ENCODE measurements at regions not wholly inside any gene's neighbourhood (a gene's known extent, or its start where the extent isn't known, plus 50 kb on each side); places are given as distances from the start of the nearest gene placed in this dataset.

- no peak overlapping the region for H3K27ac ChIP-seq (ENCODE audit: low read depth, low read length)
- H3K9ac ChIP-seq (ENCODE audit: low read length), result no peak overlapping the region
- no peaks in the 10 kb centered on the region for H3K36me3 ChIP-seq (ENCODE audit: control insufficient read depth, insufficient read depth, low read length)
- no peak overlapping the region for H3K4me3 ChIP-seq (ENCODE audit: low read depth, low read length)
- H3K4me1 ChIP-seq (ENCODE audit: control insufficient read depth, insufficient read depth, low read length), result no peaks in the 10 kb centered on the region
- H3K9me3 ChIP-seq (ENCODE audit: control insufficient read depth, insufficient read depth, low read depth, low read length), result no peaks in the 10 kb centered on the region
- H3K27me3 ChIP-seq (ENCODE audit: control insufficient read depth, insufficient read depth, low read length), result no peaks in the 10 kb centered on the region
Observed at GRCh38 chr3:67094167-67094566, 96.1 kb downstream of the KBTBD8 start.

DNA sequence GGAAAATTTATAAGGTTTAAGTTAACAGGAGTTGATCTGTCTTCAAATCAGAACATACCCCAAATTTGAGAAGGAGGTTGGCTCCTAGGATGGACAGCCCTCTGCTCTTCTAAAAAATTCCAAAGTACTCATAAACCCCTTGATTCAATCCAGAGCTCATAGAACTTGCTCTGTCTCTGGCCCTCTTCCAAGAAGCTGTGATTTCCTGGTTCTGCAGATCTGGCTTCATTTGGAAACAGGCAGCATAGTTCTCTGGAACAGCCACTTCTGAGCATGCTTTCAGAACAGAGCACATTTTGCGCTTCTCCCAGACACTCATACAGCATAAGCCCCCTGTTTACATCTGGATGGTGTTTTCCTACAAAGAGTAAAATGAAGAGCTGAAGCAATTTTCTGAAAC lies 96.7 kb downstream of the KBTBD8 start:
- no peak overlapping the region for H3K4me3 ChIP-seq (ENCODE audit: low read depth, low read length)

DNA sequence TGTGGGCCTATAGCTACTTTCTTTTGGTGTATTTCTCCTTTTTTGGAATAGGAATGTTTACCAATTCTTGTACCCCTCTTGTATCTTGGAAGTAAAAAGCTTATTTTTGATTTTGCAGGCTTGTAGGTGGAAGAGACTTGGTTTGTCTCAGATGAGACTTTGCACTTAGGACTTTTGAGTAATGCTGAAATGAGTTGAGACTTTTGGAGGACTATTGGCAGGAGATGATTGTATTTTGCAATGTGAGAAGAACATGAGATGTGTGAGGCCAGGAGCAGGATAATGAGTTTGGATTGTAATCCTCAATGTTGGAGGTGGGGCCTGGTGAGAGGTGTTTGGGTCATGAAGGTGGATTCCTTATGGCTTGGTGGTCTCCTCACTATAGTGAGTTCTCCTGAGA lies 106.3 kb downstream of the KBTBD8 start:
- Histone ChIP-seq H3K36me3 (ENCODE audit: control insufficient read depth, insufficient read depth, low read length) (no peaks in the 10 kb centered on the region), H3K9ac (ENCODE audit: low read length) (no peak overlapping the region), H3K27ac (ENCODE audit: low read depth, low read length) (no peak overlapping the region), H3K4me1 (ENCODE audit: control insufficient read depth, insufficient read depth, low read length) (no peaks in the 10 kb centered on the region; the same call in 1 of the 2 replicates), H3K9me3 (ENCODE audit: control insufficient read depth, insufficient read depth, low read depth, low read length) (peaks cover 13% of the 10 kb centered on the region), H3K27me3 (ENCODE audit: control insufficient read depth, insufficient read depth, low read length) (no peaks in the 10 kb centered on the region), H3K4me3 (ENCODE audit: low read depth, low read length) (no peak overlapping the region)

More for the DNA sequence above, 96.7 kb downstream of the KBTBD8 start:
- Histone ChIP-seq H3K9me3 (ENCODE audit: control insufficient read depth, insufficient read depth, low read depth, low read length) (no peaks in the 10 kb centered on the region), H3K9ac (ENCODE audit: low read length) (no peak overlapping the region), H3K27ac (ENCODE audit: low read depth, low read length) (no peak overlapping the region), H3K4me1 (ENCODE audit: control insufficient read depth, insufficient read depth, low read length) (no peaks in the 10 kb centered on the region), H3K36me3 (ENCODE audit: control insufficient read depth, insufficient read depth, low read length) (no peaks in the 10 kb centered on the region), H3K27me3 (ENCODE audit: control insufficient read depth, insufficient read depth, low read length) (no peaks in the 10 kb centered on the region)

DNA sequence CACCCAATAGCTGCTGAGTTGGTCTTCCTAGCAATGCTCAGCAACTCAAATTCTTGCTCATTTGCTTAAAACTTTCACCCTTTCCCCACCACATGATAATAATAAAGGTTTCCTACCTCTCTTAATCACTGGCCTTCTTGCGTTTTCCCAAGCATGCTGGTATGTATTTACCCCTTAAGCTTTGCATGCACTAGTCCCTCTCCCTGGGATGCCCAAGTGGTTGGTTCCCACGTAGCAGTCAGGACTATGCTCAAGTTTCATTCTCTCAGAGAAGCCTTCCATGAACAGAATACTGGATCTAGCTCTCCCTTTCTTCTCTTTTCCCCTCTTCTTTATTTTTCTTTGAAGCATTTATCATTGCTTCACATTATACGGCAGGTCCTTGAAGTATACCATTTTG lies 108.8 kb downstream of the KBTBD8 start:
- H3K9me3 ChIP-seq (ENCODE audit: control insufficient read depth, insufficient read depth, low read depth, low read length), result peaks cover 13% of the 10 kb centered on the region
- no peaks in the 10 kb centered on the region for H3K27me3 ChIP-seq (ENCODE audit: control insufficient read depth, insufficient read depth, low read length)
- H3K4me3 ChIP-seq (ENCODE audit: low read depth, low read length), result no peak overlapping the region
- H3K4me1 ChIP-seq (ENCODE audit: control insufficient read depth, insufficient read depth, low read length), result no peaks in the 10 kb centered on the region; the same call in 1 of the 2 replicates
- H3K9ac ChIP-seq (ENCODE audit: low read length), result no peak overlapping the region
- H3K27ac ChIP-seq (ENCODE audit: low read depth, low read length), result no peak overlapping the region
- no peaks in the 10 kb centered on the region for H3K36me3 ChIP-seq (ENCODE audit: control insufficient read depth, insufficient read depth, low read length)

DNA sequence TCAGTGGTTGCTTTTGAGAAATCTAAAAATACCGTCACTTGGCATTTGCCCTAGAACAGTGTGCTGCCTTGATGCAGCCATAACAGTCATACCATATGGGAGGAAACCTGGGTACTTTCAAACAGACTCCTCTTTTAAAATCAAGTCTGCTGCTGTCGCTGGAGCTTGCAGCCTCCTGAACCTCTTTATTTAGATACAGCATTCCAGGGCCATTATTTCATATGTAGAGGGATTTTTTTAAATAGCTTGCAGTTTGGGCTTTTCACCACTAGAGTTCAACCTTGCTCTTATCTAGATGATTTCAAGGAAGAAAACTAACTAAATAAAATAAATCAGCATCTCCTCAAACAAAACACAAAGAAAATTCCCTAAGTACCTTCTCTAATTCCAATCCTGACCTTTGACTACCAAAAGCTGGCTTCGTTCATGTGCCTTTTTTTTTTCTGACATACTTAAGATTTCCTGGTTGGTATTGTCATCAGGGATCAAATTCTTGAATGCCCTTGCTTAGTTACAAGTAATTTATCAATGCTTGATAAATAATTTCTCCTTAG lies 111.6 kb downstream of the KBTBD8 start:
- no peaks in the 10 kb centered on the region for H3K9me3 ChIP-seq (ENCODE audit: control insufficient read depth, insufficient read depth, low read depth, low read length)
- H3K27me3 ChIP-seq (ENCODE audit: control insufficient read depth, insufficient read depth, low read length), result no peaks in the 10 kb centered on the region
- no peak overlapping the region for H3K4me3 ChIP-seq (ENCODE audit: low read depth, low read length)
- H3K27ac ChIP-seq (ENCODE audit: low read depth, low read length), result no peak overlapping the region
- H3K9ac ChIP-seq (ENCODE audit: low read length), result no peak overlapping the region
- H3K4me1 ChIP-seq (ENCODE audit: control insufficient read depth, insufficient read depth, low read length), result no peaks in the 10 kb centered on the region; the same call in 1 of the 2 replicates
- H3K36me3 ChIP-seq (ENCODE audit: control insufficient read depth, insufficient read depth, low read length), result no peaks in the 10 kb centered on the region

GRCh38 chr3:67113802-67114407 lies 115.8 kb downstream of the KBTBD8 start:
- no peak overlapping the region for H3K4me3 ChIP-seq (ENCODE audit: low read depth, low read length)
- H3K9me3 ChIP-seq (ENCODE audit: control insufficient read depth, insufficient read depth, low read depth, low read length), result no peaks in the 10 kb centered on the region
- H3K27me3 ChIP-seq (ENCODE audit: control insufficient read depth, insufficient read depth, low read length), result no peaks in the 10 kb centered on the region
- no peaks in the 10 kb centered on the region for H3K36me3 ChIP-seq (ENCODE audit: control insufficient read depth, insufficient read depth, low read length)
- H3K4me1 ChIP-seq (ENCODE audit: control insufficient read depth, insufficient read depth, low read length), result no peaks in the 10 kb centered on the region; the same call in 1 of the 2 replicates
- H3K27ac ChIP-seq (ENCODE audit: low read depth, low read length), result no peak overlapping the region
- H3K9ac ChIP-seq (ENCODE audit: low read length), result no peak overlapping the region

- Histone ChIP-seq H3K4me1 (ENCODE audit: control insufficient read depth, insufficient read depth, low read length) (no peaks in the 10 kb centered on the region), H3K9ac (ENCODE audit: low read length) (no peak overlapping the region), H3K36me3 (ENCODE audit: control insufficient read depth, insufficient read depth, low read length) (no peaks in the 10 kb centered on the region), H3K9me3 (ENCODE audit: control insufficient read depth, insufficient read depth, low read depth, low read length) (no peaks in the 10 kb centered on the region), H3K27me3 (ENCODE audit: control insufficient read depth, insufficient read depth, low read length) (no peaks in the 10 kb centered on the region), H3K27ac (ENCODE audit: low read depth, low read length) (no peak overlapping the region), H3K4me3 (ENCODE audit: low read depth, low read length) (no peak overlapping the region)
Observed at GRCh38 chr3:67118122-67118521, 120.0 kb downstream of the KBTBD8 start.

GRCh38 chr3:67118635-67119034 lies 120.5 kb downstream of the KBTBD8 start:
- H3K9ac ChIP-seq (ENCODE audit: low read length), result no peak overlapping the region
- no peak overlapping the region for H3K27ac ChIP-seq (ENCODE audit: low read depth, low read length)

DNA sequence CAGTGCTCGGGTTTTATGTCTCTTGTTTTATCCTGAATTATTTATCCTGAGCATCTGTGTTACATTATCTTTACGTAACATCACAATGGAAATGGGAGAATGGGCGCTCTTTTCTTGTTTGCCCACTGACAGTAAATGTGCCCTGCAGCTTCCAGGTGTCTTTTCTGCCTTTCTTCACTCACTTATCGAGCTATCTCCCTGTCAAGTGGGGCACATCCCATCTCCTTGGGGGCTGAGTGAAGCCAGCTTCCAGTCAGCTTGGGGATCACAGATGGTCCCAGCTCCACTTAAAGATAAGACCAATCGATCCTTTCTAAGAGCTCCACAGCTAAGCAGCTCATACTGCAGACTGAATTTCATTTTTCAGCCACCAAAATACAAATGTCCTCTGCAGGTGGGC lies 125.8 kb downstream of the KBTBD8 start:
- no peak overlapping the region for H3K27ac ChIP-seq (ENCODE audit: low read depth, low read length)

More at GRCh38 chr3:67118635-67119034, 120.5 kb downstream of the KBTBD8 start:
- no peaks in the 10 kb centered on the region for H3K36me3 ChIP-seq (ENCODE audit: control insufficient read depth, insufficient read depth, low read length)
- no peaks in the 10 kb centered on the region for H3K27me3 ChIP-seq (ENCODE audit: control insufficient read depth, insufficient read depth, low read length)
- no peaks in the 10 kb centered on the region for H3K9me3 ChIP-seq (ENCODE audit: control insufficient read depth, insufficient read depth, low read depth, low read length)
- H3K4me3 ChIP-seq (ENCODE audit: low read depth, low read length), result no peak overlapping the region
- no peaks in the 10 kb centered on the region for H3K4me1 ChIP-seq (ENCODE audit: control insufficient read depth, insufficient read depth, low read length)

DNA sequence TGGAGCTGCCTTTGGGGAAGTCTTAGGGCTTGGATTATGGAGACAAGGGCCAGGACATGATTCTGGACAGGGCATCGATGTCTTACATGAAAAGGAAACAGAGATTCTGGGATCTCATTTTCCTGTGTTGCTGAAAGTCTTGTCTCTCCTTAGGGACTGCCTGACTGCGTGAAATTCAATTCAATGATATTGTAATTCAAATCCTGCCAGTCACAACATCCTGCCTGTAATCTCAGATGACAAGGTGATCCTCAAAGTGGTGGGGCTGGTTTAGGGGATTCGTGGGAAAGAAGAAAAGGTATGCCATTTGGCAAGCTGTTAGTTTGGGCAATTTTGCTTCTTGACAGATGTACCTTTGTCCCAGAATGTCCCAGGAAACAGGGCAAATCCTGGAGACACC lies 129.1 kb downstream of the KBTBD8 start:
- H3K27me3 ChIP-seq (ENCODE audit: control insufficient read depth, insufficient read depth, low read length), result no peaks in the 10 kb centered on the region

More for the DNA sequence above, 125.8 kb downstream of the KBTBD8 start:
- peaks cover 6% of the 10 kb centered on the region; the same call in 1 of the 2 replicates for H3K9me3 ChIP-seq (ENCODE audit: control insufficient read depth, insufficient read depth, low read depth, low read length)
- no peaks in the 10 kb centered on the region for H3K36me3 ChIP-seq (ENCODE audit: control insufficient read depth, insufficient read depth, low read length)
- H3K4me1 ChIP-seq (ENCODE audit: control insufficient read depth, insufficient read depth, low read length), result peaks cover 5% of the 10 kb centered on the region; the same call in 1 of the 2 replicates
- H3K27me3 ChIP-seq (ENCODE audit: control insufficient read depth, insufficient read depth, low read length), result no peaks in the 10 kb centered on the region
- H3K9ac ChIP-seq (ENCODE audit: low read length), result no peak overlapping the region
- no peak overlapping the region for H3K4me3 ChIP-seq (ENCODE audit: low read depth, low read length)

GRCh38 chr3:67142432-67142831 lies 144.3 kb downstream of the KBTBD8 start:
- H3K4me3 ChIP-seq (ENCODE audit: low read depth, low read length), result no peak overlapping the region
- no peaks in the 10 kb centered on the region; the same call in 1 of the 2 replicates for H3K9me3 ChIP-seq (ENCODE audit: control insufficient read depth, insufficient read depth, low read depth, low read length)
- no peaks in the 10 kb centered on the region for H3K4me1 ChIP-seq (ENCODE audit: control insufficient read depth, insufficient read depth, low read length)
- H3K36me3 ChIP-seq (ENCODE audit: control insufficient read depth, insufficient read depth, low read length), result no peaks in the 10 kb centered on the region
- H3K27ac ChIP-seq (ENCODE audit: low read depth, low read length), result no peak overlapping the region
- H3K9ac ChIP-seq (ENCODE audit: low read length), result no peak overlapping the region
- H3K27me3 ChIP-seq (ENCODE audit: control insufficient read depth, insufficient read depth, low read length), result no peaks in the 10 kb centered on the region

More for the DNA sequence above, 129.1 kb downstream of the KBTBD8 start:
- no peak overlapping the region for H3K4me3 ChIP-seq (ENCODE audit: low read depth, low read length)
- no peak overlapping the region for H3K9ac ChIP-seq (ENCODE audit: low read length)
- H3K4me1 ChIP-seq (ENCODE audit: control insufficient read depth, insufficient read depth, low read length), result peaks cover 5% of the 10 kb centered on the region; the same call in 1 of the 2 replicates
- peaks cover 6% of the 10 kb centered on the region; the same call in 1 of the 2 replicates for H3K9me3 ChIP-seq (ENCODE audit: control insufficient read depth, insufficient read depth, low read depth, low read length)
- H3K36me3 ChIP-seq (ENCODE audit: control insufficient read depth, insufficient read depth, low read length), result no peaks in the 10 kb centered on the region
- H3K27ac ChIP-seq (ENCODE audit: low read depth, low read length), result no peak overlapping the region

All from HUES6 (cell line).